Astrocyte of the spinal cord (primary cell): ENCODE measurements at regions not wholly inside any gene's neighbourhood (a gene's known extent, or its start where the extent isn't known, plus 50 kb on each side); places are given as distances from the start of the nearest gene placed in this dataset.

Source experiments
- DNase-seq: peaks from one replicate; pipeline ENCODE4 v3.0.0; 2011; ENCODE audit warnings: low read depth, low spot score
- H3K4me3 ChIP-seq: 2 replicates; pipeline ENCODE4 v1.5.1; 2011; ENCODE audit warnings: low read depth, mild to moderate bottlenecking, low read length, moderate library complexity
- CTCF ChIP-seq: IDR thresholded peaks from 2 replicates; pipeline ENCODE4 v1.5.1; 2012; ENCODE audit warnings: low read depth, mild to moderate bottlenecking, low read length, inconsistent platforms
- in situ Hi-C: cut with HindIII; loops from 2 replicates; pipeline ENCODE4 v1.10.0; 2017; ENCODE audit warnings: low sequenced_read_pairs

DNA sequence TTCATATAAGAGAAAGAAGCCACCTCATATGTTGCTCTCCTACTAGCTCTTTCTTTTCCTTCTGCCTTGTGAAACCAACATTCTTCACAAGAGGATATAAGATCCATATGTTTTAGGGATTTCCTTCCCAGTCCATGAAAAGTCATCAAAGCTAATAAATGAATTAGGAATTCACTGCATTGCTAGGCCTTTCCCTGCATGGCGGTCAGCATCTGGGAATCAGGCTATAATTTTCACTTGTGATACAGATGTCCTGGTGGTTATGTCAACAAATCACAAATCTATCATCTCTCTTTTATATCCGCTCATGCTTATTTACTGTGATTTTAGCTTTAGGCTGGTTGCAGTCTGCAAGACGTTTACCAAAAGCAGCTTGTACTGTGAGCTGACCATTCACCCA is 510.0 kb downstream of the NLGN4X start:
- in situ Hi-C loops: no loop called here

DNA sequence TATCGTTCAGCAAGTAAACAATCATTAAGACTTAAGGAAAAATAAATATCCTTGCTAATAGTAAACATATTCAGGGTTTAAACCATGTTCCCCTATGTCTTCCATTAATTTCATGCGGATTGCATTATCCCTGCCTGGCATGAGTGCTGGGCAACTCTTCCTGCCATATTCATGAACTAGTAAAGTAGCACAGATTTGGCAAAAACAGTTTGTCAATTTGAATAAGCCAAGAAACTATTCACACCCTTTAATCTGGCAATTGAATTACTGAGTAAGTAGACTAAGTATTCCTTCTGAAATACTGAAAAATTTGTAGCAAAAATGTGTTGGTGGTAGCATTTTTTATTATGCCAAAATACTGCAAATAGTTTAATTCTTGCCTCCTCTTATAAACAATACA is 512.0 kb downstream of the NLGN4X start:
- DNase-seq: no peak
- in situ Hi-C loops: no loop called here
- H3K4me3 ChIP-seq: no peak overlapping the region
- no peak for TF ChIP-seq CTCF

More for the DNA sequence above, 510.0 kb downstream of the NLGN4X start:
- no peak overlapping the region for H3K4me3 ChIP-seq
- DNase-seq: no peak
- no peak for TF ChIP-seq CTCF

DNA sequence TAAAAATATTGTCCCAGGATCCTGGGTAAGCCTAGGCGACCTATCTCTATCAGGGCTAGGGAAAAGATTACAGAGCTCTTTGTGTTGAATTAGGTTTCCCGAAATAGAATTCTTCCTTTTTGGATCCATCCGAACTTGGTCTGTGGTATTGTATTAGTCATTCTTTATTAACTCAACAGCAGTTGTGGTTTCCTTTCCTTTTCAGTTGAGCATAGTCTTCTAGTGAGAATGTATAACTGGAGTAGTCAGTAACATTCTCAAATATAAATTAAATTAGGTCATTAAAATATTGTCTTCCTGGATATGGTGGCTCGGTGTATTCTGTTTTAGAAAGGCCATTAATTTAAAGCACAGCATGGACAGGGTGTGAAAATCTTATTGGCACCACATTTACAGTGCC is 520.4 kb downstream of the NLGN4X start:
- no peak for TF ChIP-seq CTCF
- DNase-seq: peak; percentile 47
- in situ Hi-C loops: no loop called here
- H3K4me3 ChIP-seq: no peak overlapping the region

- in situ Hi-C loops: no loop called here
- no peak for DNase-seq
- TF ChIP-seq CTCF: no peak
- no peak overlapping the region for H3K4me3 ChIP-seq
Measured at GRCh38 chrX:5702890-5703289, 525.8 kb downstream of the NLGN4X start.

- H3K4me3 ChIP-seq: no peak overlapping the region
- TF ChIP-seq CTCF: no peak
- no peak for DNase-seq
- in situ Hi-C loops: no loop called here
Measured at GRCh38 chrX:5695971-5696370, 532.7 kb downstream of the NLGN4X start.

GRCh38 chrX:5683996-5684395 is 544.7 kb downstream of the NLGN4X start:
- in situ Hi-C loops: no loop called here
- TF ChIP-seq CTCF: no peak
- no peak for DNase-seq
- H3K4me3 ChIP-seq: no peak overlapping the region

- peak; percentile 3 for DNase-seq
- no peak overlapping the region for H3K4me3 ChIP-seq
- in situ Hi-C loops: no loop called here
- TF ChIP-seq CTCF: peak; percentile 23
Measured at GRCh38 chrX:5681159-5681558, 547.5 kb downstream of the NLGN4X start.
